MG63 (cell line): ENCODE measurements at regions not wholly inside any gene's neighbourhood (a gene's known extent, or its start where the extent isn't known, plus 50 kb on each side); places are given as distances from the start of the nearest gene placed in this dataset.

Experiments used
- DNase-seq: peaks from one replicate; pipeline ENCODE4 v3.0.0-alpha.2; 2020
- H3K27me3 ChIP-seq: fragments of 250-450 bp; sonication (Bioruptor Pico); 2 replicates; pipeline ENCODE4 v1.5.1; 2020; ENCODE audit warnings: mild to moderate bottlenecking, moderate library complexity
- H3K36me3 ChIP-seq: fragments of 250-450 bp; sonication (Bioruptor Pico); 2 replicates; pipeline ENCODE4 v1.5.1; 2020; ENCODE audit warnings: mild to moderate bottlenecking, moderate library complexity
- H3K4me3 ChIP-seq: fragments of 250-450 bp; sonication (Bioruptor Pico); 2 replicates; pipeline ENCODE4 v1.5.1; 2020; ENCODE audit warnings: mild to moderate bottlenecking, moderate library complexity
- H3K9me3 ChIP-seq: fragments of 250-450 bp; sonication (Bioruptor Pico); 2 replicates; pipeline ENCODE4 v1.5.1; 2020; ENCODE audit warnings: mild to moderate bottlenecking, moderate library complexity

GRCh38 chr2:15807418-15808203 lies 132.7 kb upstream of the MYCN start:
- DNase-seq: no peak
- Histone ChIP-seq H3K4me3 (no peak overlapping the region), H3K36me3 (no peaks in the 10 kb centered on the region), H3K9me3 (no peaks in the 10 kb centered on the region), H3K27me3 (no peaks in the 10 kb centered on the region)

DNA sequence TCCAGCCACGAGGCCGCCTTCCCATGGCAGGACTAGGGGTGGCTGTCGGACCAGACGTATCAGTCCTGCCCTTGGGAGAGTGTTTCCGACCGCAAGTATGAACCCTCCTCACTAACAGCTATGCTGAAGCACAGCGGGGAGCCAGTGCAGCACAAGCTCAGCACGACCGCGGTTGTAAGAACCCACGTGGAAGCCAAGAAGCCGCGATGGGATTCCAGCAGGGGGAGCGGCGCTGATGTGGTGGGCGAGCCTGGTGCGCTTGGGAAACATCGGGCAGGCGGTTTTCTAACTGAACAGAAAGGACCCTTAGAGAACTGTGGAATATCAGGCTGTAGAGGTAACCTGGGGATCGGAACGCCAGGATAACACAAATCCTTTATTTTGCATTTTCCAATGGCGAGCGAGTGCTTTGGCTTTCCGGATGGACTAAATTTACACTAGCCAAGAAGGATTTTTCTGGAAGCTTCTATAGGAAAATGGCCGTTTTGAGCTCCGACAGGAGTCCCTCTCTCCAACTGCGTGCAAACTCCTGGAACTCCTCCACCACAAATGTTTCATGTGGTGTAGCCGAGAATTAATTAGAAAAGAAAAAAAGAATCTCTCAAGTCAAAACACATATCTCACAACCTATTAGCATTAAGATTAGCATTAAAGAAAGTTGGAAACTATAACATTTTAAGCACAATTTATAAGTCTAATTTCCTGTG lies 132.0 kb upstream of the MYCN start:
- DNase-seq: peak; percentile 10
- Histone ChIP-seq H3K4me3 (no peak overlapping the region), H3K9me3 (no peaks in the 10 kb centered on the region), H3K36me3 (no peaks in the 10 kb centered on the region), H3K27me3 (no peaks in the 10 kb centered on the region)

- H3K27me3 ChIP-seq: no peaks in the 10 kb centered on the region
- DNase-seq: no peak
- no peaks in the 10 kb centered on the region for H3K36me3 ChIP-seq
- no peak overlapping the region for H3K4me3 ChIP-seq
- H3K9me3 ChIP-seq: no peaks in the 10 kb centered on the region
These were observed 131.4 kb upstream of the MYCN start for GRCh38 chr2:15808944-15809343.

DNA sequence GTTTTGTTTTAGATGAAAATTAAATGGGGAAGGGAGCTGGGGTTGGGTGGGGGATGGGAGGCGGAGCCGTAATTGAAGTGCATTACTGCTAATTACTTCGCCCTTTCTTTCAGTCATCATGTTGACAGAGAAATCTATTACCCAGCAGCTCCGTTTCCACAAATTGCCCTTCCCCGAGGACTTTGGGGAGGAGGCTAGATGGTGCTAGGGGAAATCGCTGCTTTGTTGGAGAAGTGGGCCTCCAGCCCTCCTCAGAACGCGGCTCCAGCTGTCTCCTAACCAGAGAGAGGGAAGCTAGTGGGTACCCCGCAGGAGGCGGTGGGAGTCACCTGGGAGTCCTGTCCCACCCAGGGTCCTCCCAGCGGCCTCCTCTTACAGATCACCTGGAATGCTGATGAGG lies 130.9 kb upstream of the MYCN start:
- no peak overlapping the region for H3K4me3 ChIP-seq
- no peaks in the 10 kb centered on the region for H3K9me3 ChIP-seq
- DNase-seq: no peak
- H3K36me3 ChIP-seq: no peaks in the 10 kb centered on the region
- H3K27me3 ChIP-seq: no peaks in the 10 kb centered on the region

DNA sequence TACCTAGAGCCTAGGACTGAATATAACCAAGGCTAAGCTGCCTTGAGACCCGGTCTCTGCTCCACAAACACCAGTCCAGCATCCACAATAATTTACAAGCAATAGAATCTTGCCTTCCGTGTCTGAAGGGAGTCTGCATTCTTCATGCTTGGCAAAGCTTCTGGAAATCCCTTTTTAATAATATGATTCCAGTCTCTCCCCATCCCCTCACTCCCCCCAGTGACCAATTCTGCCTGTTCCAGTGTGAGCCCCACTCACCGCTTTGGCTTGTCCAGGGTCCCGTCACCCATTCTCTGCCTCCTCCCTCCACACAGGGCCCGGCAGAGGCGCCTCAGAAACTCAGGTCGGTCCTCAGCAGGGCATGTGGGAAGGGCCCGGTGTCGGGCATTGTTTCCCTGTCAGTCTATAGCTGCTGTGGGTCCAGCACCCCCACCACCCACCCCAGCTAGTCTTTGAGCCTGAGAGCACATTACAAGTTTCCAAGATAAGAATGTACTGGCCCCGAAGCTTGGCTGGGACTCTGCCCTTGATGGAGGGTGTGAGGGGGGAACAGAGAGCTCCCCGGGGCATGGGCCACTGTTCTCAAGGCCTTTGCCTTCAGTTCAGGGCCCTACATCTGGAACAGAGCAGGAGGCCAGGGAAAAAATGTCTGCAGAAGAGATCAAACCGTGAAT lies 129.7 kb upstream of the MYCN start:
- no peak for DNase-seq
- no peak overlapping the region for H3K4me3 ChIP-seq
- H3K9me3 ChIP-seq: no peaks in the 10 kb centered on the region
- no peaks in the 10 kb centered on the region for H3K27me3 ChIP-seq
- H3K36me3 ChIP-seq: no peaks in the 10 kb centered on the region

GRCh38 chr2:15811367-15811766 lies 129.0 kb upstream of the MYCN start:
- Histone ChIP-seq H3K4me3 (no peak overlapping the region), H3K27me3 (no peaks in the 10 kb centered on the region), H3K9me3 (no peaks in the 10 kb centered on the region), H3K36me3 (no peaks in the 10 kb centered on the region)
- no peak for DNase-seq

- Histone ChIP-seq H3K36me3 (no peaks in the 10 kb centered on the region), H3K9me3 (no peaks in the 10 kb centered on the region), H3K4me3 (no peak overlapping the region), H3K27me3 (no peaks in the 10 kb centered on the region)
- DNase-seq: no peak
These were observed 128.1 kb upstream of the MYCN start for GRCh38 chr2:15812187-15812780.

DNA sequence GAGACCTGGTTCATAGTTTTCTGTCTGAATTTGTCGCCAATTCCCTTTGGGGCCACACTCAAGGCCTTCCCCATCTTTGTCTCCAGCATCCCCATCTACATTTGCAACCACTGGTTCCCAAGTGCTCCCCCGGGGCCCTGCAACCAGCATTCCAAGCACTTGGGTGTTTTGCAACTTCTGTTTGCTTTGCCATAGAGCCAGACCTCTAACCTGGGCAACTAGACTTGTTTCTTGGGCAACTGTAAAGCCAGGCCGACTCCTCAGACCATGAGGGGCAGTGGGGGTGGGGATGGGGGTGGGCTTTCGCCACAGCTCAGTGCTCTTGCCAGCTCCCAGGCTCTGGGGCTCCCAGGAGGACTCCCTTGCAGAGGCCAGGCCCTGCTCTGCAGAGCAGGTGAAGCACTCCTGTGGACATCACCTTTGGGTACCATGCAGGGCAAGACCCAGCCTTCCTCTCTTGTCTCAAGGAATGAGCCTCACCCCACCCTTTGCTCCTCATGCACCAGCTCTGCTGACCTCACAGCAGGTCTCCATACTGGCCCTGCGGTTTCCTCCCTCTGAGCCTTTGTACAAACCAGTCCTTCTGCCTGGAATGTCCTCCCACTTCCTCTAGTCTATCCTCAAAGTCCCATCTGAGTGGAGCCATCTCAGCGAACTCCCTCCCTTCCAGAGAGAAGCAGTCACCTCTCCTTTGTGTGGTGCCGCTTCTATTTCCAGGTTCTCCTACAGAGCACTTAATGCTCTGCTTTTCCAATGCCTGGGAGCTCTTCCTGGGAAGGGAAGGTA lies 126.7 kb upstream of the MYCN start:
- Histone ChIP-seq H3K4me3 (no peak overlapping the region), H3K36me3 (no peaks in the 10 kb centered on the region), H3K27me3 (no peaks in the 10 kb centered on the region), H3K9me3 (no peaks in the 10 kb centered on the region)
- no peak for DNase-seq

GRCh38 chr2:15814403-15814802 lies 125.9 kb upstream of the MYCN start:
- no peaks in the 10 kb centered on the region for H3K9me3 ChIP-seq
- no peak overlapping the region for H3K4me3 ChIP-seq
- H3K36me3 ChIP-seq: no peaks in the 10 kb centered on the region
- H3K27me3 ChIP-seq: no peaks in the 10 kb centered on the region
- no peak for DNase-seq

GRCh38 chr2:15814946-15815345 lies 125.4 kb upstream of the MYCN start:
- Histone ChIP-seq H3K9me3 (no peaks in the 10 kb centered on the region), H3K4me3 (no peak overlapping the region), H3K27me3 (no peaks in the 10 kb centered on the region), H3K36me3 (no peaks in the 10 kb centered on the region)
- no peak for DNase-seq

- no peaks in the 10 kb centered on the region for H3K27me3 ChIP-seq
- no peak for DNase-seq
- no peak overlapping the region for H3K4me3 ChIP-seq
- H3K9me3 ChIP-seq: no peaks in the 10 kb centered on the region
- H3K36me3 ChIP-seq: no peaks in the 10 kb centered on the region
These were observed 124.1 kb upstream of the MYCN start for GRCh38 chr2:15816226-15816625.

DNA sequence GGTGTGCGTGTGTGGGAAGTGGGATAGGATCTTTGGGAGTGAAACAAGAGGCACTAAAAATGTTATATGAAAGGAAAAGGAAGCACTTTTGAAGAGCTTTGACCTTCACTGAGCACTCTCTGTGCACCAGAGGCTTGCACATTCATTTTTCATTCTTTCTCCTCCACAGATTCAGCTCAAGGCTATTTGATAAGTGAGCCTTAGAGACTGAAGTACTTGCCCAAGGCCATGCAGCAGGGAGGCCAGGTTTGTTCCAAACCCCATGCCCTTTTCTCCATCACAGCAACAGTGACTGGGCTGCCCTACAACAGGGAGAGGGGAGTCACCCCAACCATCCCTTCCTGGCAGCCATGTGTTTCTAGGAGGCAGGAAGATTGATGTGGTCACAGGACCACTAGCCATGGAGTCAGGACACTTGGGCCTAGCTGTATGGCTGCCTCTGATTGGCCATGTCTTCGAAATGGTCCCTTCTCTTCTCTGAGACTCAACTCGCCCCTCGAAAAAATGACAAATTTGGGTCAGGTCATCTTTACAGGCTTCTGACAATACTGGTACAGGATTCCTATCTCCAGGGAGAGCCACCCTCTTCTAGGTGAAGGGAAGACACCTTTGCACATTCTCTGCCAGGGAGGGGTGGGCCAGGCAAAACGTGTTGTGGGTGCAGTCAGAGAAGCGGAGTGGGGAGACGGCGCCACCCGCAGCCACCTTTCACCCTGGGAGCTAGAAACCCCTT lies 123.5 kb upstream of the MYCN start:
- Histone ChIP-seq H3K27me3 (no peaks in the 10 kb centered on the region), H3K36me3 (no peaks in the 10 kb centered on the region), H3K4me3 (no peak overlapping the region), H3K9me3 (no peaks in the 10 kb centered on the region)
- DNase-seq: no peak

DNA sequence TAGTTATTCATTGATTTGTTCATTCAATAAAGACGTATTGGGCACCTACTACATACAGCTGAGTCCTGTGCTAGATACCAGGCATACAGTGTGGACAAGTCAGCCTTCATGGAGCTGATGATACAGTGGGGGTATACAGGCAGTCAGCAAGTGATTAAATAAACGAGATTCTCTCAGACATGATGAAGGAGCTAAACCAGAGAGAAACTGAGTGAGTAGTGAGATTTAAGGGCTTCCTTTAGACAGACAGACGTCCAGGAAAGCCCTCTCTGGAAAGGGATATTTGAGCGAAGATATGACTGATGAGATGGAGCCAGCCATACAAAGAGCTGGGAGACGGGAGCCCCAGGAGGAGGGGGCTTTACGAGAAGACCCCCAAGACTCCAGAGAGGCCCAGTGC lies 122.6 kb upstream of the MYCN start:
- no peaks in the 10 kb centered on the region for H3K27me3 ChIP-seq
- H3K4me3 ChIP-seq: no peak overlapping the region
- H3K9me3 ChIP-seq: no peaks in the 10 kb centered on the region
- no peak for DNase-seq
- no peaks in the 10 kb centered on the region for H3K36me3 ChIP-seq

DNA sequence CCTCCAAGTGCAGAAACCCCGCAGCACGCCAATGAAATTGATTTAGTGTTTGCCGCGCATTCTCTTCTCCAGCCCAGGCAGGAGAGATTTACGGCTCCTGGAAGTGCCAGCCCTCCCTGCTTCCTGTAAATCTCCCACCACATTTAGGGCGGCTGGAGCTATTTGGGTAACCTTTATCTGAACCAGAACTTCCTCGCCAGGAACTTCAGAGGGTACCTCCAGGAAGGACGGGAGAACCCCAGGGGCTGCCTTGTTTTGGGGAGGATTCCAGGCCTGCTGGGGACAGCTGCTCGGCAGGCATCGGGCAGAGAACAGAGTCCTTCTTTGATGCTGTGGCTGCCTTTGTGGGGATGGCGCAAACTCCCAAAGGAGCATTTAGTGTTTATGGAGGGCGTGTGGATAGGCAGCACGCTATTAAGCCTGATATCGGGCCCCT lies 122.0 kb upstream of the MYCN start:
- Histone ChIP-seq H3K4me3 (no peak overlapping the region), H3K9me3 (no peaks in the 10 kb centered on the region), H3K27me3 (no peaks in the 10 kb centered on the region), H3K36me3 (no peaks in the 10 kb centered on the region)
- no peak for DNase-seq

DNA sequence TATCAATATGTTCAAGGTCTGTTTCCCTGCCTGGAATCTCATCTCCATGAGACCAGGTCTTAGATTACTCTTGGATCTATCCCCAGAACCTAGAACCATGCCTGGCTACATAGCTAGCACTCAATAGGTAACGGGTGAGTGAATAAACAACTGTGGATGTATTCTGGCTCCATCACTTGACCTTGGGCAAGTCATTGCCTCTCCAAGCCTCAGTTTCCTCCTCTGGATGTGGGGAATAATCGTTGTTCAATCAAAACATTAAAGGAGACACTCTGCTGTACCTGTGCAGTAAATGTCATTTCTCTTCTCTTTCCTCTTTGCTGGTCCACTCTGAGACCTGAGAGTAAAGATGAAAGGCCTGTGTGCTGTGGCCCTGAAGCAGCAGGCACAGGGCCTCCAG lies 121.5 kb upstream of the MYCN start:
- Histone ChIP-seq H3K36me3 (no peaks in the 10 kb centered on the region), H3K27me3 (no peaks in the 10 kb centered on the region), H3K4me3 (no peak overlapping the region), H3K9me3 (no peaks in the 10 kb centered on the region)
- no peak for DNase-seq
